BE2C (cell line): ENCODE measurements at regions not wholly inside any gene's neighbourhood (a gene's known extent, or its start where the extent isn't known, plus 50 kb on each side); places are given as distances from the start of the nearest gene placed in this dataset.

Experiments
- DNase-seq: peaks from one replicate; pipeline ENCODE4 v3.0.0-alpha.2; 2020
- H3K27me3 ChIP-seq: fragments of 250-450 bp; sonication (Bioruptor Pico); 2 replicates; pipeline ENCODE4 v1.5.1; 2020; ENCODE audit warnings: mild to moderate bottlenecking
- H3K36me3 ChIP-seq: fragments of 250-450 bp; sonication (Bioruptor Pico); 2 replicates; pipeline ENCODE4 v1.5.1; 2020; ENCODE audit warnings: mild to moderate bottlenecking
- H3K4me1 ChIP-seq: fragments of 250-450 bp; sonication (Bioruptor Pico); 2 replicates; pipeline ENCODE4 v1.5.1; 2020
- H3K4me3 ChIP-seq: 2 replicates; pipeline ENCODE4 v1.5.1; 2011; ENCODE audit warnings: low read depth, low read length
- H3K9me3 ChIP-seq: fragments of 250-450 bp; sonication (Bioruptor Pico); 2 replicates; pipeline ENCODE4 v1.5.1; 2020
- CTCF ChIP-seq: IDR thresholded peaks from 2 replicates; pipeline ENCODE4 v1.5.1; 2012; ENCODE audit warnings: mild to moderate bottlenecking, low read depth, low read length

GRCh38 chr9:87123830-87124229, 176.5 kb upstream of the GAS1 start:
- TF ChIP-seq CTCF, result no peak
- Histone ChIP-seq H3K27me3 (no peaks in the 10 kb centered on the region), H3K36me3 (no peaks in the 10 kb centered on the region), H3K9me3 (no peaks in the 10 kb centered on the region), H3K4me3 (no peak overlapping the region), H3K4me1 (peaks cover 5% of the 10 kb centered on the region; the same call in 1 of the 2 replicates)
- no peak for DNase-seq

GRCh38 chr9:87125819-87126218, 178.5 kb upstream of the GAS1 start:
- no peaks in the 10 kb centered on the region for H3K36me3 ChIP-seq
- H3K4me1 ChIP-seq, result no peaks in the 10 kb centered on the region
- DNase-seq, result no peak
- no peak for TF ChIP-seq CTCF
- no peaks in the 10 kb centered on the region for H3K9me3 ChIP-seq
- no peak overlapping the region for H3K4me3 ChIP-seq
- no peaks in the 10 kb centered on the region for H3K27me3 ChIP-seq

- no peak for TF ChIP-seq CTCF
These were observed 180.2 kb upstream of the GAS1 start for GRCh38 chr9:87127543-87127942.

GRCh38 chr9:87127978-87128614, 180.8 kb upstream of the GAS1 start:
- Histone ChIP-seq H3K4me1 (no peaks in the 10 kb centered on the region), H3K27me3 (no peaks in the 10 kb centered on the region), H3K36me3 (no peaks in the 10 kb centered on the region), H3K4me3 (no peak overlapping the region), H3K9me3 (no peaks in the 10 kb centered on the region)
- DNase-seq, result no peak
- no peak for TF ChIP-seq CTCF

More at GRCh38 chr9:87127543-87127942, 180.2 kb upstream of the GAS1 start:
- no peaks in the 10 kb centered on the region for H3K36me3 ChIP-seq
- DNase-seq, result no peak
- H3K27me3 ChIP-seq, result no peaks in the 10 kb centered on the region
- no peaks in the 10 kb centered on the region for H3K9me3 ChIP-seq
- no peaks in the 10 kb centered on the region for H3K4me1 ChIP-seq
- no peak overlapping the region for H3K4me3 ChIP-seq

GRCh38 chr9:87128844-87129493, 181.7 kb upstream of the GAS1 start:
- Histone ChIP-seq H3K27me3 (no peaks in the 10 kb centered on the region), H3K4me1 (no peaks in the 10 kb centered on the region), H3K36me3 (no peaks in the 10 kb centered on the region), H3K4me3 (no peak overlapping the region), H3K9me3 (no peaks in the 10 kb centered on the region)
- DNase-seq, result no peak
- no peak for TF ChIP-seq CTCF

GRCh38 chr9:87135074-87135473, 187.8 kb upstream of the GAS1 start:
- Histone ChIP-seq H3K4me1 (no peaks in the 10 kb centered on the region; the same call in 1 of the 2 replicates), H3K9me3 (no peaks in the 10 kb centered on the region), H3K36me3 (no peaks in the 10 kb centered on the region), H3K4me3 (no peak overlapping the region), H3K27me3 (0 out of 2 replicates have a peak, but pooled peaks cover 3% of the 10 kb centered on the region)
- DNase-seq, result no peak
- no peak for TF ChIP-seq CTCF
